ENCODE measurements at regions not wholly inside any gene's neighbourhood (a gene's known extent, or its start where the extent isn't known, plus 50 kb on each side); places are given as distances from the start of the nearest gene placed in this dataset.

GRCh38 chr4:189420572-189420971 lies 520.1 kb upstream of the FRG1 start:
- H3K9ac ChIP-seq (ENCODE audit: low read length) = no peak overlapping the region

More at GRCh38 chr4:189420572-189420971, 520.1 kb upstream of the FRG1 start:
- Histone ChIP-seq H3K4me2 (ENCODE audit: low read length) (no peak overlapping the region), H4K20me1 (ENCODE audit: insufficient read depth) (no peaks in the 10 kb centered on the region), H3K4me3 (replicated peaks in 1 of 2; ENCODE audit: low read depth in 1 of 2, low read length in 2 of 2) (no peak overlapping the region), H3K27ac (ENCODE audit: low read depth, low read length) (no peak overlapping the region), H3K27me3 (ENCODE audit: insufficient read depth, low read length) (no peaks in the 10 kb centered on the region), H3K4me1 (ENCODE audit: control insufficient read depth in 1 of 2, insufficient read depth in 2 of 2, low read length in 2 of 2) (no peaks in the 10 kb centered on the region), H2AFZ (ENCODE audit: low read depth, low read length, poor library complexity, severe bottlenecking) (no peak overlapping the region), H3K9me2 (ENCODE audit: insufficient read depth) (no peaks in the 10 kb centered on the region), H3K79me2 (ENCODE audit: insufficient read depth, low read length) (no peaks in the 10 kb centered on the region), H3K9me3 (ENCODE audit: control insufficient read depth in 1 of 2, insufficient read depth in 1 of 2, low read depth in 1 of 2, low read length in 2 of 2) (no peaks in the 10 kb centered on the region), H3K36me3 (ENCODE audit: control insufficient read depth in 1 of 2, insufficient read depth in 2 of 2, low read length in 2 of 2) (no peaks in the 10 kb centered on the region)
- DNase-seq (ENCODE audit: low read depth, low spot score) (no peak), ATAC-seq (no peak)
- ChIA-PET RAD21 (ENCODE audit: low non-redundant PET in 1 of 2, low total read pairs in 2 of 2, uncharacterized antibody in 2 of 2, unreplicated experiment in 2 of 2) (no interaction called here), POLR2A (no interaction called here), CTCF (no interaction called here)
- no TSS peak for BruUV-seq (replicated peaks)
- intact Hi-C loops (cut with micrococcal nuclease) = no loop called here
- TF ChIP-seq EGR1 (IDR thresholded peaks at IDR 0.05; ENCODE audit: low read depth) = no peak
- TF ChIP-seq ELF1 (IDR thresholded peaks at IDR 0.05; ENCODE audit: borderline replicate concordance, low read depth) = no peak
- TF ChIP-seq ZBTB33 (IDR thresholded peaks at IDR 0.05; ENCODE audit: extremely low read depth, insufficient replicate concordance, low read length) = no peak
- TF ChIP-seq JUND (IDR thresholded peaks at IDR 0.05) = no peak
- TF ChIP-seq SIN3A (IDR thresholded peaks at IDR 0.05; ENCODE audit: low read depth) = no peak
- TF ChIP-seq, protein P1, sequence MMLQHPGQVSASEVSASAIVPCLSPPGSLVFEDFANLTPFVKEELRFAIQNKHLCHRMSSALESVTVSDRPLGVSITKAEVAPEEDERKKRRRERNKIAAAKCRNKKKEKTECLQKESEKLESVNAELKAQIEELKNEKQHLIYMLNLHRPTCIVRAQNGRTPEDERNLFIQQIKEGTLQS (IDR thresholded peaks at IDR 0.05) = no peak
- no peak for TF ChIP-seq RAD21 (IDR thresholded peaks at IDR 0.05; ENCODE audit: low read depth)
- no peak for TF ChIP-seq SP1 (IDR thresholded peaks at IDR 0.05; ENCODE audit: low read depth)
- TF ChIP-seq CTCF (IDR thresholded peaks at IDR 0.05 in 2 of 3, conservative IDR thresholded peaks at IDR 0.05 in 1 of 3; ENCODE audit: borderline replicate concordance in 1 of 3, insufficient read depth in 1 of 3, low read depth in 2 of 3, low read length in 2 of 3) = no peak
- no peak for TF ChIP-seq POLR2AphosphoS5 (IDR thresholded peaks at IDR 0.05; ENCODE audit: low read depth, low read length)
- no peak for TF ChIP-seq EZH2 (IDR thresholded peaks at IDR 0.05)
- TF ChIP-seq MAX (IDR thresholded peaks at IDR 0.05) = no peak
- TF ChIP-seq ZNF274 (IDR thresholded peaks at IDR 0.05; ENCODE audit: low read depth, low read length) = no peak
- TF ChIP-seq CEBPB (IDR thresholded peaks at IDR 0.05; ENCODE audit: low read depth) = no peak
- TF ChIP-seq SRF (IDR thresholded peaks at IDR 0.05; ENCODE audit: low read depth) = no peak
- TF ChIP-seq CBX3 (IDR thresholded peaks at IDR 0.05; ENCODE audit: low read depth) = no peak
- no peak for TF ChIP-seq POLR2A (IDR thresholded peaks at IDR 0.05; ENCODE audit: borderline replicate concordance, extremely low read depth, insufficient read depth, insufficient read length)
- TF ChIP-seq ZFX (IDR thresholded peaks at IDR 0.05) = no peak
- TF ChIP-seq TCF7L2 (IDR thresholded peaks at IDR 0.05; ENCODE audit: borderline replicate concordance, extremely low read depth, insufficient read depth, insufficient read length) = no peak
- no peak for TF ChIP-seq EZH2phosphoT487 (IDR thresholded peaks at IDR 0.05; ENCODE audit: borderline replicate concordance)
